ENCODE measurements at regions not wholly inside any gene's neighbourhood (a gene's known extent, or its start where the extent isn't known, plus 50 kb on each side); places are given as distances from the start of the nearest gene placed in this dataset.

GRCh38 chr9:1916095-1916494, 99.1 kb upstream of the SMARCA2 start:
- Histone ChIP-seq H3K27me3 (ENCODE audit: control insufficient read depth, insufficient read depth, low read length) (no peaks in the 10 kb centered on the region), H3K4me3 (ENCODE audit: low read depth, low read length) (no peak overlapping the region), H3K36me3 (ENCODE audit: control insufficient read depth, insufficient read depth, low read length) (no peaks in the 10 kb centered on the region)
- no peak for TF ChIP-seq CTCF (IDR thresholded peaks at IDR 0.05; ENCODE audit: insufficient read depth, low read length, severe bottlenecking)
- no peak for DNase-seq (ENCODE audit: low read depth)
- no peak for FAIRE-seq

GRCh38 chr9:1916655-1917054, 98.5 kb upstream of the SMARCA2 start:
- H3K4me3 ChIP-seq (ENCODE audit: low read depth, low read length), result no peak overlapping the region
- H3K27me3 ChIP-seq (ENCODE audit: control insufficient read depth, insufficient read depth, low read length), result no peaks in the 10 kb centered on the region
- DNase-seq (ENCODE audit: low read depth), result no peak
- FAIRE-seq, result no peak
- no peaks in the 10 kb centered on the region for H3K36me3 ChIP-seq (ENCODE audit: control insufficient read depth, insufficient read depth, low read length)
- no peak for TF ChIP-seq CTCF (IDR thresholded peaks at IDR 0.05; ENCODE audit: insufficient read depth, low read length, severe bottlenecking)

- H3K4me3 ChIP-seq (ENCODE audit: low read depth, low read length), result no peak overlapping the region
- no peak for DNase-seq (ENCODE audit: low read depth)
- FAIRE-seq, result no peak
Measured at GRCh38 chr9:1917396-1917935, 97.7 kb upstream of the SMARCA2 start.

GRCh38 chr9:1918108-1918507, 97.0 kb upstream of the SMARCA2 start:
- FAIRE-seq, result no peak
- DNase-seq (ENCODE audit: low read depth), result no peak
- no peak overlapping the region for H3K4me3 ChIP-seq (ENCODE audit: low read depth, low read length)
- no peaks in the 10 kb centered on the region for H3K27me3 ChIP-seq (ENCODE audit: control insufficient read depth, insufficient read depth, low read length)
- no peak for TF ChIP-seq CTCF (IDR thresholded peaks at IDR 0.05; ENCODE audit: insufficient read depth, low read length, severe bottlenecking)
- no peaks in the 10 kb centered on the region for H3K36me3 ChIP-seq (ENCODE audit: control insufficient read depth, insufficient read depth, low read length)

More at GRCh38 chr9:1917396-1917935, 97.7 kb upstream of the SMARCA2 start:
- no peaks in the 10 kb centered on the region for H3K27me3 ChIP-seq (ENCODE audit: control insufficient read depth, insufficient read depth, low read length)
- H3K36me3 ChIP-seq (ENCODE audit: control insufficient read depth, insufficient read depth, low read length), result no peaks in the 10 kb centered on the region
- no peak for TF ChIP-seq CTCF (IDR thresholded peaks at IDR 0.05; ENCODE audit: insufficient read depth, low read length, severe bottlenecking)

- no peak overlapping the region for H3K4me3 ChIP-seq (ENCODE audit: low read depth, low read length)
- no peaks in the 10 kb centered on the region for H3K36me3 ChIP-seq (ENCODE audit: control insufficient read depth, insufficient read depth, low read length)
- H3K27me3 ChIP-seq (ENCODE audit: control insufficient read depth, insufficient read depth, low read length), result no peaks in the 10 kb centered on the region
- no peak for TF ChIP-seq CTCF (IDR thresholded peaks at IDR 0.05; ENCODE audit: insufficient read depth, low read length, severe bottlenecking)
- FAIRE-seq, result no peak
- no peak for DNase-seq (ENCODE audit: low read depth)
Measured at GRCh38 chr9:1918622-1919021, 96.5 kb upstream of the SMARCA2 start.

GRCh38 chr9:1919229-1919628, 95.9 kb upstream of the SMARCA2 start:
- FAIRE-seq (no peak), DNase-seq (ENCODE audit: low read depth) (no peak)
- TF ChIP-seq CTCF (IDR thresholded peaks at IDR 0.05; ENCODE audit: insufficient read depth, low read length, severe bottlenecking), result no peak

More at GRCh38 chr9:1919229-1919628, 95.9 kb upstream of the SMARCA2 start:
- Histone ChIP-seq H3K36me3 (ENCODE audit: control insufficient read depth, insufficient read depth, low read length) (no peaks in the 10 kb centered on the region), H3K27me3 (ENCODE audit: control insufficient read depth, insufficient read depth, low read length) (no peaks in the 10 kb centered on the region), H3K4me3 (ENCODE audit: low read depth, low read length) (no peak overlapping the region)
